Hepatic stellate cell (primary cell): ENCODE measurements at regions not wholly inside any gene's neighbourhood (a gene's known extent, or its start where the extent isn't known, plus 50 kb on each side); places are given as distances from the start of the nearest gene placed in this dataset.

Experiments
- DNase-seq: peaks from one replicate; pipeline ENCODE4 v3.0.0; 2011; ENCODE audit warnings: low spot score

- DNase-seq = no peak
Measured at GRCh38 chr12:107474099-107474498, 211.5 kb upstream of the PWP1 start.

- no peak for DNase-seq
Measured at GRCh38 chr12:107474639-107475539, 210.7 kb upstream of the PWP1 start.

- no peak for DNase-seq
Measured at GRCh38 chr12:107475900-107476299, 209.7 kb upstream of the PWP1 start.

- no peak for DNase-seq
Measured at GRCh38 chr12:107477018-107477417, 208.6 kb upstream of the PWP1 start.

- DNase-seq = no peak
Measured at GRCh38 chr12:107477947-107478610, 207.5 kb upstream of the PWP1 start.

- no peak for DNase-seq
Measured at GRCh38 chr12:107478881-107479280, 206.7 kb upstream of the PWP1 start.

- no peak for DNase-seq
Measured at GRCh38 chr12:107480836-107481608, 204.6 kb upstream of the PWP1 start.

GRCh38 chr12:107484230-107484629 is 201.4 kb upstream of the PWP1 start:
- DNase-seq = no peak

GRCh38 chr12:107484941-107485340 is 200.7 kb upstream of the PWP1 start:
- DNase-seq = no peak

GRCh38 chr12:107485731-107486130 is 199.9 kb upstream of the PWP1 start:
- no peak for DNase-seq

- no peak for DNase-seq
Measured at GRCh38 chr12:107486140-107486892, 199.3 kb upstream of the PWP1 start.

GRCh38 chr12:107487011-107487680 is 198.5 kb upstream of the PWP1 start:
- no peak for DNase-seq

GRCh38 chr12:107488666-107489065 is 196.9 kb upstream of the PWP1 start:
- no peak for DNase-seq

GRCh38 chr12:107490010-107490409 is 195.6 kb upstream of the PWP1 start:
- DNase-seq = no peak

GRCh38 chr12:107491856-107492255 is 193.7 kb upstream of the PWP1 start:
- no peak for DNase-seq

- no peak for DNase-seq
Measured at GRCh38 chr12:107492393-107493134, 193.0 kb upstream of the PWP1 start.

GRCh38 chr12:107493135-107493494 is 192.5 kb upstream of the PWP1 start:
- no peak for DNase-seq

- DNase-seq = no peak
Measured at GRCh38 chr12:107493666-107494065, 191.9 kb upstream of the PWP1 start.

GRCh38 chr12:107494331-107494730 is 191.3 kb upstream of the PWP1 start:
- DNase-seq = no peak

- no peak for DNase-seq
Measured at GRCh38 chr12:107495604-107496003, 190.0 kb upstream of the PWP1 start.

- DNase-seq = no peak
Measured at GRCh38 chr12:107497231-107497630, 188.4 kb upstream of the PWP1 start.
